Spinal cord (tissue), 9 donors: ENCODE measurements at regions not wholly inside any gene's neighbourhood (a gene's known extent, or its start where the extent isn't known, plus 50 kb on each side); places are given as distances from the start of the nearest gene placed in this dataset.

Experiments used
- DNase-seq, 6 donors: peaks; one replicate each; pipeline versions ENCODE4 v3.0.0 to v3.0.0-alpha.2; 2013 to 2015; ENCODE audit warnings: low spot score in 6 of 6, low read depth in 4 of 6
- H3K27ac ChIP-seq: one replicate; pipeline ENCODE4 v1.5.1; 2013; ENCODE audit warnings: low read depth, low read length, control low read depth
- H3K27me3 ChIP-seq: one replicate; pipeline ENCODE4 v1.6.1; 2013; ENCODE audit warnings: low read length; ENCODE audit not compliant: control insufficient read depth, insufficient read depth
- H3K36me3 ChIP-seq: one replicate; pipeline ENCODE4 v1.6.1; 2013; ENCODE audit warnings: low read length; ENCODE audit not compliant: control insufficient read depth, insufficient read depth
- H3K4me1 ChIP-seq: one replicate; pipeline ENCODE4 v1.6.1; 2013; ENCODE audit warnings: low read length; ENCODE audit not compliant: control insufficient read depth, insufficient read depth
- H3K4me3 ChIP-seq: one replicate; pipeline ENCODE4 v1.5.1; 2013; ENCODE audit warnings: low read depth, low read length, control low read depth
- H3K9me3 ChIP-seq: one replicate; pipeline ENCODE4 v1.6.1; 2013; ENCODE audit warnings: low read length; ENCODE audit not compliant: control insufficient read depth, insufficient read depth
- WGBS: methylation state at CpG from one replicate; pipeline ENCODE4 v1.1.5; 2013; ENCODE audit warnings: missing lambda C conversion rate; ENCODE audit not compliant: insufficient coverage; 5-methylcytosine and 5-hydroxymethylcytosine counted together
- donor health status: healthy.

- over 99% methylated on average over 6 of the region's 6 CpGs for whole genome bisulfite sequencing
- no peaks in the 10 kb centered on the region for H3K9me3 ChIP-seq
- H3K27ac ChIP-seq, result no peak overlapping the region
- H3K27me3 ChIP-seq, result no peaks in the 10 kb centered on the region
- H3K36me3 ChIP-seq, result peaks cover 2% of the 10 kb centered on the region
- H3K4me3 ChIP-seq, result no peak overlapping the region
- no peaks in the 10 kb centered on the region for H3K4me1 ChIP-seq
- no peak for DNase-seq
Observed at GRCh38 chr4:136810626-136811025, 721.7 kb downstream of the PCDH18 start.

DNA sequence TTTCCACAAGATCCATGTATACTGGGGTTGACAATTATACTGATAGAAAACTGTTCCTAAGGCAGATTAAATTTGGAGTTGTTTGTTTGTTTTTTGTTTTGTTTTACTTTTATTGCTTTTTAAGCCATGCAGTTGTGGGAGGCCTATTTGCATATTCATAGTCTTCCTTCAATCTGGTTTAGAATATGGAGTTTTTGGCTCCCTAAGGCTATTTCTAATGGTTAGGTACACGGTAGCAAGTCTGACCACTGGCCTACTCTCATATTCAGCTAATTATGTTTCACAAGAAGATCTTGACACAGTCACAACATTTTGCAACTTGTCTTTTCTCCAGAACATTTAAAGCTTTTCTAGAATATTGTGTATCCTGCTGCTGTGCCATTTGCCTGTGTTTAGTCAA lies 725.5 kb downstream of the PCDH18 start:
- Histone ChIP-seq H3K9me3 (no peaks in the 10 kb centered on the region), H3K4me1 (no peaks in the 10 kb centered on the region), H3K27ac (no peak overlapping the region), H3K36me3 (no peaks in the 10 kb centered on the region), H3K27me3 (no peaks in the 10 kb centered on the region), H3K4me3 (no peak overlapping the region)
- no CpG with 5 or more reads among the region's 1 CpG for WGBS
- no peak for DNase-seq

DNA sequence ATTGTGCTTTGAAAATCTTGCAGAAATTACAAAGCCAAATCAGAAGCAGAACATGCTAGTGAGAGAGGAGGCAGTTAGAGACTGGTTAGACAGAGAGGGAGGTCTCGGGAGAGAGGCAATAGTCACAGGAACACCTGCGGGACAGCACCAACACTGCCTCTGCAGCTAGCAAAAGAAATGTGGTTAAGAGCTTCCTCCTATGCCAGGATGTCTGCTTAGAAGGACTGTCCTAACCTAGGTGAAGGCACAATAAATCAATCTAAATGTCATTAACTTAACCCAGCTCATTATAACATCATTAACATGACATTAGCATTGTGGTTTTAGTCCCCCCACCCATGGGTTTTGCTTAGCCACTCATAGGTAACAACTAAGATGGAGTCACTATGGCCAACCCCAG lies 726.7 kb downstream of the PCDH18 start:
- no peaks in the 10 kb centered on the region for H3K4me1 ChIP-seq
- H3K36me3 ChIP-seq, result no peaks in the 10 kb centered on the region
- H3K9me3 ChIP-seq, result no peaks in the 10 kb centered on the region
- no peak overlapping the region for H3K27ac ChIP-seq
- no peaks in the 10 kb centered on the region for H3K27me3 ChIP-seq
- no peak overlapping the region for H3K4me3 ChIP-seq
- WGBS, result 100% methylated on average over 2 of the region's 2 CpGs
- DNase-seq, result no peak

GRCh38 chr4:136803433-136803832 lies 728.9 kb downstream of the PCDH18 start:
- H3K36me3 ChIP-seq, result no peaks in the 10 kb centered on the region
- H3K4me1 ChIP-seq, result no peaks in the 10 kb centered on the region
- DNase-seq, result peak in 1 of 6 donors; percentile 29
- no peaks in the 10 kb centered on the region for H3K9me3 ChIP-seq
- no CpG with 5 or more reads among the region's 3 CpGs for WGBS
- H3K27ac ChIP-seq, result no peak overlapping the region
- no peaks in the 10 kb centered on the region for H3K27me3 ChIP-seq
- no peak overlapping the region for H3K4me3 ChIP-seq

DNA sequence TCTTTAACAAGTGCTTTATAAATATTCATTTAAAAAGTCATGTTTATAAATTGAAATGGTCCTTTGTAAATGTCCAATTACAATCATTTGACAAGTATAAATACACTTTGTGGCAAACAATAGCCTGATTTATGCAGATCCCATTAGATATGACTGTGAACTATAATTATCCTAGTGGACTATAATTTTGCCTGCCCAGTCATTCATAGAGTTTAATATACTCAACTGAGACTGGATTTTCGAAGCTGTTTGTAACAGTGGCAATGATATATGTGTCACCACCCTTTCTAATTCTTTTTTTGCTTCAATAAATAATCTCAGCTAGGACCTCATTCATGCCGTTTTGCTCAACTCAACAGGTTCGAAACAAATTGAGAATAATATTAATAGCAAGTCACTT lies 732.0 kb downstream of the PCDH18 start:
- Histone ChIP-seq H3K4me1 (no peaks in the 10 kb centered on the region), H3K27ac (no peak overlapping the region), H3K4me3 (no peak overlapping the region), H3K36me3 (no peaks in the 10 kb centered on the region), H3K9me3 (no peaks in the 10 kb centered on the region), H3K27me3 (no peaks in the 10 kb centered on the region)
- DNase-seq, result no peak
- whole genome bisulfite sequencing, result no CpG with 5 or more reads among the region's 3 CpGs

DNA sequence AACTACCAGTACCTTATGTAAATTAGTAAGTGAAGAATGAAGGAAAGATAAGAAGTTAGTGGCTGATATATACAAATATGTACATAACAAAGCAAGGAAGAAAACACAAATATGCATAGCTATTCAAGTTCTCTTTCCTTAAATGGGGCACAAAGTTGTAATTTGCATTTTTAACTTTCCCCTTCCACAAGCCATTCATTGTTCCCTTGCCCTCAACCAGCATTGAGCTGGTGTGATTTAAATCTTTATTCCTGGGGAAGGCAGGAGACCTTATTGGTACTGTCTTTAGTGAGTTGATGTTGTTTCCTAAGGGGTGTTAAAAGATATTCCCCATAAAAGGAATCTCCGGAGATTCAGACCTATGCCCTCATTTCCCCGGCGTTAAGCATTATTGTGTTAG lies 735.3 kb downstream of the PCDH18 start:
- Histone ChIP-seq H3K4me1 (no peaks in the 10 kb centered on the region), H3K36me3 (no peaks in the 10 kb centered on the region), H3K9me3 (no peaks in the 10 kb centered on the region), H3K27me3 (no peaks in the 10 kb centered on the region), H3K27ac (no peak overlapping the region), H3K4me3 (no peak overlapping the region)
- DNase-seq, result no peak
- WGBS, result 63% methylated on average over 2 of the region's 3 CpGs

DNA sequence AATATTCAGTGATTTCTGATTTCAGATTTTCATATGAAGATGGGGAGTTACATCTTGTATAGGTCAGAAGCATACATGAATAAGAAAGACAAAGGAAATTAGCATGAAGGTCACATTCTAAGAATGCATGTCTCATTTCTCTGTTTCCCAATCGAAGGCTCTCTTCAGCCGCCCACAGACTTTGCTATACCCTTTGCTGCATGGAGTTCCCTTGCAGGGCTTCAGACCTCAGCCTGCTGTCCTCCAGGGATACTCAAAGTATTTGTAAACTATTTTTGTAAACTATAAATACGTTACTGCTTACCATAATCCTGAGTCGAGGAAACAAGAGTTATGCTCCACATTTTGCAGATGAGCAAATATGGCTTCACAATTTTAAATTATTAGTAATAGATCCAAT lies 738.4 kb downstream of the PCDH18 start:
- no peaks in the 10 kb centered on the region for H3K9me3 ChIP-seq
- no peaks in the 10 kb centered on the region for H3K4me1 ChIP-seq
- H3K4me3 ChIP-seq, result no peak overlapping the region
- H3K36me3 ChIP-seq, result no peaks in the 10 kb centered on the region
- no CpG with 5 or more reads among the region's 4 CpGs for WGBS
- no peak overlapping the region for H3K27ac ChIP-seq
- DNase-seq, result no peak
- H3K27me3 ChIP-seq, result no peaks in the 10 kb centered on the region

GRCh38 chr4:136784326-136784725 lies 748.0 kb downstream of the PCDH18 start:
- no CpG with 5 or more reads among the region's 1 CpG for WGBS

GRCh38 chr4:136769717-136770116 lies 762.6 kb downstream of the PCDH18 start:
- no peak overlapping the region for H3K27ac ChIP-seq
- H3K4me3 ChIP-seq, result no peak overlapping the region
- no peaks in the 10 kb centered on the region for H3K36me3 ChIP-seq
- no peaks in the 10 kb centered on the region for H3K27me3 ChIP-seq
- no peak for DNase-seq
- 91% methylated on average over 6 of the region's 6 CpGs for WGBS
- no peaks in the 10 kb centered on the region for H3K9me3 ChIP-seq
- no peaks in the 10 kb centered on the region for H3K4me1 ChIP-seq

More at GRCh38 chr4:136784326-136784725, 748.0 kb downstream of the PCDH18 start:
- H3K36me3 ChIP-seq, result no peaks in the 10 kb centered on the region
- no peaks in the 10 kb centered on the region for H3K27me3 ChIP-seq
- no peak for DNase-seq
- no peaks in the 10 kb centered on the region for H3K9me3 ChIP-seq
- H3K27ac ChIP-seq, result no peak overlapping the region
- no peak overlapping the region for H3K4me3 ChIP-seq
- no peaks in the 10 kb centered on the region for H3K4me1 ChIP-seq

DNA sequence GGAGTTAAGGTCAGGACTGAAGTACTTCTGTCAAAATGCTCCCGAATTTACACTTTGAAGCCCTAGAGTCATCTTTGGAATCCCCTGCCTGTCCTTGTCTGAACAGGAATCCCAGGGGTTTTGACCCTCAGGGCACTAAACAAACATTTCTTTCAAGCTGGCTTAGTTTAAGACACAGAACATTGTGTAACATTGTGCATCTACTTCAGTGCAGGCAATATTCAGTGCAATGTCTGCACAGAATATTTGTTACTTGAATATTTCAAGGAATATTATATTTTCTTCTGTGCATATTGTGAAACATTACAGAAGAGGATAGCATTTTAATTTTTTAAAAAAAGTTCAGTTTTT lies 763.4 kb downstream of the PCDH18 start:
- Histone ChIP-seq H3K27ac (no peak overlapping the region), H3K27me3 (no peaks in the 10 kb centered on the region), H3K4me3 (no peak overlapping the region), H3K4me1 (no peaks in the 10 kb centered on the region), H3K36me3 (no peaks in the 10 kb centered on the region), H3K9me3 (no peaks in the 10 kb centered on the region)
- WGBS, result 57% methylated on average over 1 of the region's 1 CpG
- no peak for DNase-seq
